Nephron (organoid): ENCODE measurements at regions not wholly inside any gene's neighbourhood (a gene's known extent, or its start where the extent isn't known, plus 50 kb on each side); places are given as distances from the start of the nearest gene placed in this dataset.
"Not testable (repeated sequence)": the region's sequence is repeated elsewhere in the genome, so short reads cannot be mapped to it uniquely, and the experiment has no call there.

ENCODE experiments used
- H3K27ac Mint-ChIP-seq, 3 experiments: 2 replicates each; pipeline ENCODE4 v1.8.0; 2020; ENCODE audit warnings: mixed read lengths in 3 of 3, mild to moderate bottlenecking in 2 of 3, moderate library complexity in 1 of 3
- H3K27me3 Mint-ChIP-seq: 2 replicates; pipeline ENCODE4 v1.8.0; 2021; ENCODE audit warnings: low read depth, mild to moderate bottlenecking, moderate library complexity, mixed read lengths
- H3K36me3 Mint-ChIP-seq: 2 replicates; pipeline ENCODE4 v1.8.0; 2020; ENCODE audit warnings: low read depth, mixed read lengths
- H3K4me1 Mint-ChIP-seq: 2 replicates; pipeline ENCODE4 v1.8.0; 2020; ENCODE audit warnings: mixed read lengths
- H3K4me3 Mint-ChIP-seq, 3 experiments: 2 replicates each; pipeline ENCODE4 v1.8.0; 2020; ENCODE audit warnings: mild to moderate bottlenecking in 3 of 3, mixed read lengths in 3 of 3, moderate library complexity in 2 of 3
- H3K9me3 Mint-ChIP-seq: 2 replicates; pipeline ENCODE4 v1.8.0; 2020; ENCODE audit warnings: mixed read lengths

DNA sequence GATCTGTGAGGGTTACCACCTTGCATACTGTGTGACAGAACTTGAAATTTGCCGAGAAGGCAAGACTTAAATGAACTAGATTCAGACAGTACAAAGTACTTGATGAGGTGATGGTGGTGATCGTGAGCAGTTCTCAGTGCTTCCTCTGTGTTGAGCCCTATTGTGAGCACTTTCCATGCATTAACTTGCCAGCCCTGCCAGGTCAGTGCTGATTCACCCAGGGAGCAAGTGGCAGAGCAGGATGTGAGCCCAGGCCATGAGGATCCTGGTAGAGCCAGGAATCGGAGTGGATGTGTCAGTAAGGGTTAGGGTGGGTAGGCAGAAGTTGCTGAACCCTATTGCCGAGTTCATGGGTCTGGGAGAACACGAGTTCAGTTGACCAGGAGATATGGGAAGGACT is 4545.7 kb upstream of the TPTE start:
- H3K27ac Mint-ChIP-seq, H3K9me3 Mint-ChIP-seq, H3K36me3 Mint-ChIP-seq, H3K4me1 Mint-ChIP-seq, H3K4me3 Mint-ChIP-seq, H3K27me3 Mint-ChIP-seq: not testable (repeated sequence)

DNA sequence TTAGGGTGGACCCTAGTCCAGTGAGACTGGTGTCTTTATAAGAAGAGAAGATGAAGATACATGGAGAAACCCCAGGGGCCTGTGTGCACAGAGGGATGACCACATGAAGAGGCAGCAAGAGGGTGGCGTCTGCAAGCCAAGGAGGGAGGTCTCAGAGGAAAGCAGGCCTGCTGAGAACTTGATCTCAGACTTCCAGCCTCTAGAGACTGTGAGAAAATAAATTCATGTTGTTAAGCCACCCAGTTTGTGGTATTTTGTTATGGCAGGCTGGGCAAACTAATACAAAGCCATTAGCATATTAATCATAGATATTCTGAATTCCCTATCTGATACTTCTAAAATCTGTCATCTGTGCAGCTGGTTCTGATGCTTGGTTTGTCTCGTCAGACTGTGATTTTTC is 4523.8 kb upstream of the TPTE start:
- H3K4me3 Mint-ChIP-seq, H3K9me3 Mint-ChIP-seq, H3K4me1 Mint-ChIP-seq, H3K36me3 Mint-ChIP-seq, H3K27me3 Mint-ChIP-seq, H3K27ac Mint-ChIP-seq: not testable (repeated sequence)

DNA sequence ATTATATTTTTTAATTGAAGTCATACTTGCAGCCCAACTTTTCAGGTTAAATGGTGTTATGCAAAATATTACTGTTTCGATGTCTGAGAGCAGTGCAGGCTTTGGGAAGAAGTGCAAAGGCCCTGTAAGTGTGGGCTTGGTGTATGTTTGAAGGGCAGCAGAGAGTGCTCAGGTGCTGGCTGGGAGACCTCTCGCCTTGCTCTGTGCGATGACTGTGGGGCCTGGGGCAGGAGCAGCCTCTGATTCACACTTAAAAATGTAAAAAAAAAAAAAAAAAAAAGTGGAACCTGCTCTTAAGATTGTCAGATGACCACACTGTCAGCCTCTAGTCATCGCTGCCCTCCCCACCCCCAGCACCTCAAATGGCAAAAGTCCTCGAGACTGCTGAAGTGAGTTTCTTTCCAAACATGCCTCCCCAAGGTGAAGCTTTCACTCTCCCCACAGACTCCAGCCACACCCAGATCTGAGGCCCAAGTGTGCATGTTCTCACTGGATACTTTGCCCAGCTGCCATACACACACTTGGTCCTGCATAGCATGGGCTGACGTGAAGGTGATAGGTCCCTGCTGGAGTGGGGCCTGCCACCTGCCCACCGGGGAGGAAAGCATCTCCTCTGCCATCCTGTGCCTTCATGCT is 4505.8 kb upstream of the TPTE start:
- H3K4me3 Mint-ChIP-seq, H3K4me1 Mint-ChIP-seq, H3K9me3 Mint-ChIP-seq, H3K27ac Mint-ChIP-seq, H3K36me3 Mint-ChIP-seq, H3K27me3 Mint-ChIP-seq: not testable (repeated sequence)

DNA sequence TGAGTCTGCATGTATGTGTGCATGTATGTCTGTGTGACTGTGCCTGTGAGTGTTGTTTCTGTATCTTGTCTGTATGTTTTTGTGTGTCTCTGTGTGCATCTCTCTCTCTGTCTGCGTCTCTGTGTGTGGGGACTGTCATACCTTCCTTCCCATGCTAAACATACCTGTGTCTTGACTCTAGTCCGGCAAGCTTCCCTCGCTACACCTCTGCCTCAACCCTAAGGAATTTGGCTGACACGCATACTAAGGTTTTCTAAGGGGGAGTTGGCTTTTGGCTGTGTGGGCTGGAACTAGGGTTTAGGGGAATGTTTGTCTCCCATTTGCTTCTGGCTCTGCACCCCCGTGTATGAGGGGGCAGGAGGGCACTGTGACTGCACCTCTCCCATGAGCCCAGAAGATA is 4500.9 kb upstream of the TPTE start:
- H3K27ac Mint-ChIP-seq, H3K9me3 Mint-ChIP-seq, H3K36me3 Mint-ChIP-seq, H3K4me1 Mint-ChIP-seq, H3K4me3 Mint-ChIP-seq, H3K27me3 Mint-ChIP-seq: not testable (repeated sequence)

DNA sequence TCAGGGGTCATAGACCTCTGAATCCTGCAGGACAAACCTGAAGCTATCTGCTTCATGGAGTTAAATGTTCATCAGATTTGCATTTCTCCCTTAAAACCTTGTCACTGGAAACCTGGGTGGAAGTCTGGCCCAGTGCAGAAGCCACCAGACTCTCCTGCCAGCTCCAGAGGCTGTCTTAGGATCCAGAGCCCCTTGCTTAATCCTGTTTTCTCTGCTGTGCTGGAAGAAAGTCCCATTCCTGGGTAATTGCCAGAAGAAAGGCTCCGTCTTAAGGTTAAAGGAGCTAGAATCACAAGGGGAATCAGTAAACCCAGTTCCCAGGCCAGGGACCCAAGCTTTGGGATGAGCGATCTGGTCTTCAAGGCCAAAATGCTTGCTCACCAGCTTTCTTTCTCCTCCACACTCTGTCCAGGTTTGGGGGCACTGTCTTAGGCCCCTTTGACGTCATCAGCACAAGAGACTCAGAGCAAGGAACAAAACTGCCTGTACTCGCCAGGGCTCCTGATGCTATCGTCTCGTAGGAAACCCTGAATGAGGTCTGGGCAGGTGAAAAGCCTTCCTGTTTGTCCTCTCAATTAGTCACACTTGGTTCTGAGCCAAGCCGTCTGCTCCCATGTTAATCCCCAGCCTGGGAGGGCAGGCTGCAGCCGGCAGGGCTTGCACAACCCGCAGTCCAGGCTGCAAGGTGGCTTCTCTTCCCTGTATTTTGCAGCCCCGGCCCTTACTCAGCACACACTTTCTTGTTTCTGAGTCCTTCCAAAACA is 4500.2 kb upstream of the TPTE start:
- H3K9me3 Mint-ChIP-seq, H3K27ac Mint-ChIP-seq, H3K27me3 Mint-ChIP-seq: not testable (repeated sequence)

DNA sequence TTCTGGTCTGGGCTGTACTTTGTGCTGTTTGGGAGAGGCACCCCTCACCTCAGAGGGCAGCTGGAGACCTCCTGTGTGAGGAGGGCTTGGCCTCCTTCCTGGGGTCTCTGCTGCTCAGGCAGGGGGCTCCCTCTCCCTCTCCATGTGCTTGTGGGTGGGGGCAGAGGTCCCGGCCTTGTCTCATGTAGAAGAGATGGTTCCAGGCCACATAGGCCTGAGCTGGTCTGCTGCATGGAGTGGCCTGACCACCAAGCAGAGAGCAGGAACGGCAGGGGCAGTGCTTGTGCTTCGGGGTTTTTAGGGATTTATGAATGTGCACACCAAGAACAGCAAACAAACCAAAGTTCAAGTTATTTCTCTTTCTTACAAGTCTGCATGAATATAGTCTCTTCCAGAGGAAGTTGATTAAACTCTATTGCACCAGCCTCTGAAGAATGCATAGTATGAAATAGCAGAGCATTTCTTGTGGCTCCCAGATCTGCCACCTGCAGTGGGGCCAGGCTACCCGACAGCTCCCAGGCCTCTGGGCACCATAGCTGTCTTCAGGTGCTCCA is 4499.6 kb upstream of the TPTE start:
- H3K4me1 Mint-ChIP-seq, H3K4me3 Mint-ChIP-seq, H3K36me3 Mint-ChIP-seq, H3K27me3 Mint-ChIP-seq, H3K27ac Mint-ChIP-seq, H3K9me3 Mint-ChIP-seq: not testable (repeated sequence)

More for the DNA sequence above, 4500.2 kb upstream of the TPTE start:
- not testable (repeated sequence) for H3K4me1 Mint-ChIP-seq, H3K36me3 Mint-ChIP-seq, H3K4me3 Mint-ChIP-seq

DNA sequence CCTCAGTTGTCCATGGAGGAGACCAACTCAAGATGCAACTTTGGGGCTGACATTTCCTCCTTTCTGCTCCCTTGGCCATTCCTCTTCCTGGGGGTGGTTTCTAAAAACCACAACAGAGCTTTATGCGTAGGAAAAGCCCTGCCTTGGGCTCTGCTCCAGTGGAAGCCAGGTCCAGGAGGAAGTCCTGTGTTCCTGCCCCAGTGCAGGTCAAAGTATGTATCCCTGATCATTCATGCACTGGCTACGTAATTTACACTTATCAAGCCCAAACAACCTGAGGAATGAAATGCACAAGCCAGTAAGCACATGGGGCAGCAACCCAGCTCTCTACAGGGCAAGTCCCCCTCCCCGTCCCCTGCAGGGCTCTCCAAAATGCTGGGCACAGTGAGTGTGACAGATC is 4498.1 kb upstream of the TPTE start:
- H3K36me3 Mint-ChIP-seq, H3K27ac Mint-ChIP-seq, H3K4me3 Mint-ChIP-seq, H3K9me3 Mint-ChIP-seq, H3K27me3 Mint-ChIP-seq, H3K4me1 Mint-ChIP-seq: not testable (repeated sequence)

DNA sequence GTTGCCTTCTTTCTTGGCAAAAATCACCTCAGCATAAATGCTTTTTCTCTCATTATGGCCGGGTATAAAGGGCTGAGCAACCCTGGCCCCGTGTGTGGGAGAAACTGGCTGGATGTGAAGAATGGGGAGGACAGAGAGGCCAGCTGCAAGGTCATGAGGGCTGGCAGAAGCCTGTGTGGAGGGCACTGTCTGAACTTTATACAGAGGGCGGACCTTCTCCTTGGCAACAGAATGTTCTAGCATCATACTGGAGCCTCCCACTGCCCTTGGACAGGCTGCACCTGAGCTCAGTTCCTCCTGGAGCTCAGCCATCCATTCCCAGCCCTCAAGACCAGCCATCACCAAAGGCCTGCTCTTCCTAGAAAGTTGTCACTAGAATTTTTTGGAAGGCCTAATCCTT is 4496.2 kb upstream of the TPTE start:
- H3K9me3 Mint-ChIP-seq, H3K36me3 Mint-ChIP-seq, H3K27me3 Mint-ChIP-seq, H3K4me3 Mint-ChIP-seq, H3K27ac Mint-ChIP-seq, H3K4me1 Mint-ChIP-seq: not testable (repeated sequence)

DNA sequence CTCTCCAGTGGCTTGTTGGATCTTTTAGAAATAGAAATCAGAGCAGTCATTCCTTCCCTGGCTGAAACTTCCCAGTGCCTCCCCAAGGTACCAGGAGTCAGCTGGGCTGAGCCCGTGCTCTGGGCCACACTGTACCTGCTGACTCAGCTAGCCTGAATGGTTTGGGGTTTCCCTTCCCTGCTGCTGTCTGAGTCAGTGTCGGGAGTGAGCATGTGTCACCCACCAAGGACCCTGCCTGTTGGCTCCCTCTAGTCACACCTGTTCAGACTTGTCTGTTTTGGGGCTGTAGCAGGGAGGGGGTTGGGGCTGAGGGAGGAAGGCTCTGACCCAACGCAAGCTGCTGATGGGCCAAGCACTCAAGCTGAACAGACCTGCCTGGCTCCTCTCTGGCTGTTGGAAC is 4493.9 kb upstream of the TPTE start:
- not testable (repeated sequence) for H3K27ac Mint-ChIP-seq, H3K36me3 Mint-ChIP-seq, H3K27me3 Mint-ChIP-seq, H3K9me3 Mint-ChIP-seq, H3K4me3 Mint-ChIP-seq, H3K4me1 Mint-ChIP-seq

DNA sequence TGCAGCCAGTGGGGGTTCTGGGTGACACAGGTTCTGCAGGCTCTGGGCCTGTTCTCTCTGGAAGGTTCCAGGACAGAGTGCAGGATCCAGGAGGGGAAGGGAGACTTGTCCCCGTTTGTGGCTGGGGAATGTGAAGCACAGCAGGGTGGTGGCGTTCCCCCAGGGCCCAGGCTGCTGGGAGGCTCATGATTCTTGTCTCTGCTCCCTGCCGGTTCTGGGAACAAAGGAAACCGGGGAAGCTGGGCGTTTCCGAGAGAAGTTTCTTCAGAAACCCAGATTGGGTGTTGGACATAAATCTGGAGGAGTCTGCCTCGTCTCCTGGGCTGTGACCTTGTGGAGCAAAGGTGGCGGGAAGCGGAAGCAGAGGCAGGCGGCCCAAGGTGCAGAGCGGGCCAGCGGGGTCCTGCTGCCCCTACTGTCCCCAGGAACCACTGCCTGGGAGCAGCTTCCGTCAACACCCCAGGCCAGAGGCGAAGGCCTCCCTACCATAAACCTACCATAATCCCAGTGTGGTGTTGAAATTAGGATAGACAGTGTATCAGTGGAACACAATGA is 4487.2 kb upstream of the TPTE start:
- H3K9me3 Mint-ChIP-seq, H3K27me3 Mint-ChIP-seq, H3K4me3 Mint-ChIP-seq, H3K27ac Mint-ChIP-seq, H3K36me3 Mint-ChIP-seq, H3K4me1 Mint-ChIP-seq: not testable (repeated sequence)

DNA sequence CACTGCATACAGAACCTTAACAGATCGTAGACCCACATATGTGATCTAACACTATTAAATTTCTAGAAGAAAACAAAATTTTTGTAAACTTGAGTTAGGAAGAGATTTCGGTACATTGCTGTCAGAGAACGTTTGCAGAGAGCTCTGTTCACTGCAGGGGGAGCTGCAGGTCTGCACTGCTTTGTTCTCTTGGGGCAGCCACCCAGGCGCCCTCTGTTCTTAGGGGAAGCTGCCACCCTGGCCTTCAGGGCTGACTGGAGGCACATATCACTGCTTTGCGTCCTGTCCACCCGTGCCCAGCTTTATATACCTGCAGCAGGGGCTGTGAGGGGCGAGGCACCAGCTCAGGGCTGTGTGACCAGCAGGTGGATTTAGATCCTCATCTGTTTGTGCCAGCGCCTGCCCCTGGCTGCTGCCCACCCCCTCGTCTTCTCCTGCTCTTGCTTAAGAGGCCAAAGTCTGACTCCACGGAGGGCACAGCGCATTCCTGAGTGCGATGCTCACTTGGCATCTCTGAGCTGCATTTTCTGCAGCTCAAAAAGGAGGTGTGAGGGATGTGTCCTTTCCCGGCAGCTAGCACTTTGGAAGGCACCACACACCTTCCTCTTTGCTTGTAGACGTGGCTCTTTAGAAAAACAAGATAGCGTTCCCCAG is 4486.4 kb upstream of the TPTE start:
- H3K27ac Mint-ChIP-seq, H3K4me3 Mint-ChIP-seq, H3K36me3 Mint-ChIP-seq, H3K4me1 Mint-ChIP-seq, H3K9me3 Mint-ChIP-seq, H3K27me3 Mint-ChIP-seq: not testable (repeated sequence)

DNA sequence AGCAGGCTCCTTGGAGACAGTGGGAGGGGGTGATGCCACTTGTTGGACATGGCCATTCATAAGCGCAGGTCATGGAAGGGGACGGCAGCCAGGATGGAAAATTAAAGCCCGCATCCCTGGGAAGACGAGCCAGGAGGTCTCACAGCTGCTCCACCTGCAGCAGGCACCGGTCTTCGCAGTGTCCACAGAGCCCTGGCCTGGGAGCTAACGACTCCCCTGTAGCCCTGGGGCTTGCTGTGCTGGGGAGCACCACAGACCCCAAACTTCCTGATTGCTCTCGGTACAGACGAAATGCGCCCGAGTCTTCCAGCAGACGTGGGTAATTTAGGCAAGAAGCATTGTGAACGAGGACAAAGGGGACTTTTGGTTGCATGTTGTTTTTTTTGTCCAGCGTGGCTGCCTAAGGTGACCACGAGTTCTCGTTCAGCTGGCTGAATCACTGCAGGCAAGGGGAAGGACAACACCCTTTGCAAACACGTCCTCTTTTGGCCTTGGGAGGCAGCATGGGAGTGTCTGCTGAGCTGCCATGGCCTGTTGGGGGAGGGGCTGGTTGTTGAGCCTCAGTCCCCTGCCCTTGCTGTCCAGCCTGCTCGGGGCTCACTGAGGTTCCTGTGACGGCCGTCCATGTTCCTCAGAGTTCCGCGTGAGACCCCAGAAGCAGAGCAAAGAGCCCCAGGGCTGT is 4485.8 kb upstream of the TPTE start:
- H3K27ac Mint-ChIP-seq, H3K4me1 Mint-ChIP-seq, H3K36me3 Mint-ChIP-seq, H3K9me3 Mint-ChIP-seq, H3K4me3 Mint-ChIP-seq, H3K27me3 Mint-ChIP-seq: not testable (repeated sequence)

DNA sequence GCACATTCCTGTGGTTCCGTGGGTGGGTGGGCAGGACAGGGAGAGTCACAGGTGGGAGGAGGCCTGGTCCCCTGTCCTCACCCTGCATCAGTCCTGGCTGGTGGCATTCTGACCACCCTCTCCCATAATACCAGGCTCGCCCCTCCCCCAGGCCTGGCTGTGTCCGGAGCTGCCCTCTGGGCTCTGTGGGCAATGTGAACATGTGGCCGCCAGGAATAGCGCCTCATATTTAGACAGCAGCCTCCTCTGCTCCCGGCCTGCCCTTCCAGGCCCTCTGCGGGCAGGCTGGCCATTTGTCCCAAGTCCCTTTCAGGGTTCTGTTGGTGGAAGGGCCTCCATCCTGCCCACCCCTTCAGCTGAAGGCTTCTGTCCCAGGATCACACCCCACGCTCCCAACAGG is 4482.2 kb upstream of the TPTE start:
- H3K9me3 Mint-ChIP-seq, H3K4me3 Mint-ChIP-seq: not testable (repeated sequence)

DNA sequence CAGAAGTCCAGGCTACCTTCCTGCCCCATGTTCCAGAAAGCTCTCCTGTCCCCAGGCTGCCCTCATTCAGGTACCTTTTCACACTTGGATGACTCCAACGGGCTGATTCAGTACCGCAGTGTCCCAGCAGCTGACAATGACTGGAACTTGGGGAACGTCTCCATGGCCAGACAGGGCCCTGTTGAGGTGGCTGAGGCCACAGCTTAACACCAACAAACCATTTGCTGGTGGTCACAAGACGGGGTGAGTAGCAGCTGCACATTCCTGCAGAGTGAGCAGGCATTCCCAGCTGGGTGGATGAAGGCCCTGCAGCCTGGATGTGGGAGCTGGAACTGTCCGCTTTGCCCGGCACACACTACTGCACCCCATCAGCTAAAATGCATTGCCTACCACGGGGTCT is 4481.3 kb upstream of the TPTE start:
- not testable (repeated sequence) for H3K4me3 Mint-ChIP-seq, H3K36me3 Mint-ChIP-seq, H3K27me3 Mint-ChIP-seq, H3K27ac Mint-ChIP-seq, H3K9me3 Mint-ChIP-seq, H3K4me1 Mint-ChIP-seq

More for the DNA sequence above, 4482.2 kb upstream of the TPTE start:
- not testable (repeated sequence) for H3K4me1 Mint-ChIP-seq, H3K36me3 Mint-ChIP-seq, H3K27me3 Mint-ChIP-seq, H3K27ac Mint-ChIP-seq
